Lower leg skin (tissue), 4 donors: ENCODE measurements at regions not wholly inside any gene's neighbourhood (a gene's known extent, or its start where the extent isn't known, plus 50 kb on each side); places are given as distances from the start of the nearest gene placed in this dataset.

Experiments
- DNase-seq, 2 donors: peaks; one replicate each; pipeline ENCODE4 v3.0.0-alpha.2; 2019; ENCODE audit warnings: low spot score in 2 of 2
- H3K4me3 ChIP-seq: fragments of 200-600 bp; sonication (generic); 2 replicates; pipeline ENCODE4 v1.5.1; 2017; ENCODE audit warnings: mild to moderate bottlenecking, low read depth; ENCODE audit not compliant: poor library complexity, severe bottlenecking
- POLR2A ChIP-seq, 2 donors: fragments of 450-650 bp; IDR thresholded peaks; one replicate each; pipeline ENCODE4 v1.6.1; 2016 to 2017; ENCODE audit warnings: antibody characterized with exemption in 2 of 2, mild to moderate bottlenecking in 1 of 2, moderate library complexity in 1 of 2
- WGBS, 2 donors: methylation state at CpG; one replicate each; pipeline ENCODE4 v1.1.5; 2018; 5-methylcytosine and 5-hydroxymethylcytosine counted together
- intact Hi-C: fragments of 100-400 bp; cut with DNase I; formaldehyde crosslinking; loops from one replicate; pipeline ENCODE4 v1.15.0; 2023; ENCODE audit warnings: low total_unique reads
- TF ChIP-seq, protein P1 (sequence below), 3 donors: fragments of 450-650 bp; IDR thresholded peaks; one replicate each; pipeline ENCODE4 v1.5.1; 2016; ENCODE audit warnings: antibody characterized with exemption in 3 of 3, mild to moderate bottlenecking in 3 of 3, moderate library complexity in 2 of 3

- WGBS, 2 donors, result 0 to 63% methylated on average over 2 of the region's 2 CpGs
- TF ChIP-seq, protein P1, sequence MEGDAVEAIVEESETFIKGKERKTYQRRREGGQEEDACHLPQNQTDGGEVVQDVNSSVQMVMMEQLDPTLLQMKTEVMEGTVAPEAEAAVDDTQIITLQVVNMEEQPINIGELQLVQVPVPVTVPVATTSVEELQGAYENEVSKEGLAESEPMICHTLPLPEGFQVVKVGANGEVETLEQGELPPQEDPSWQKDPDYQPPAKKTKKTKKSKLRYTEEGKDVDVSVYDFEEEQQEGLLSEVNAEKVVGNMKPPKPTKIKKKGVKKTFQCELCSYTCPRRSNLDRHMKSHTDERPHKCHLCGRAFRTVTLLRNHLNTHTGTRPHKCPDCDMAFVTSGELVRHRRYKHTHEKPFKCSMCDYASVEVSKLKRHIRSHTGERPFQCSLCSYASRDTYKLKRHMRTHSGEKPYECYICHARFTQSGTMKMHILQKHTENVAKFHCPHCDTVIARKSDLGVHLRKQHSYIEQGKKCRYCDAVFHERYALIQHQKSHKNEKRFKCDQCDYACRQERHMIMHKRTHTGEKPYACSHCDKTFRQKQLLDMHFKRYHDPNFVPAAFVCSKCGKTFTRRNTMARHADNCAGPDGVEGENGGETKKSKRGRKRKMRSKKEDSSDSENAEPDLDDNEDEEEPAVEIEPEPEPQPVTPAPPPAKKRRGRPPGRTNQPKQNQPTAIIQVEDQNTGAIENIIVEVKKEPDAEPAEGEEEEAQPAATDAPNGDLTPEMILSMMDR (IDR thresholded peaks at IDR 0.05), result no peak
- TF ChIP-seq POLR2A (IDR thresholded peaks at IDR 0.05), result no peak
Observed at GRCh38 chr18:45387229-45387628, 228.0 kb upstream of the SLC14A2 start.

DNA sequence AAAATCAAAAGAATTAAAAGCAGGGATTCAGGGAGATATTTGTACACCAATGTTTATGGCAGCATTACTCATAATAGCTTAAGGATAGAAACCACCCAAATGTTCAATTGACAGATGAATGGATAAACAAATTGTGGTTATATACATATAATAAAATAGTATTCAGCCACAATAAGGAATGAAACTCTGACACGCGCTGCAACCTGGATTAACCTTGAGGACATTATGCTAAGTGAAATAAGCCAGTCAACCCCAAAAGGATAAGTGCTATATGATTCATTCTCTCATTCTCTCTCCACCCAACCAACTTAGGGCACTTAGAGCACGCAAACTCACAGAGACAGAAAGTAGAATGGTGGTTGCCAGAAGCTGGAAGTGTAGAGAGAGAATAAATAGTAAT is 216.8 kb upstream of the SLC14A2 start:
- no peak overlapping the region for H3K4me3 ChIP-seq
- DNase-seq, result no peak
- intact Hi-C loops, result no loop called here
- 58 to 84% methylated on average over 3 of the region's 3 CpGs for WGBS, 2 donors
- no peak for TF ChIP-seq POLR2A (IDR thresholded peaks at IDR 0.05)

More at GRCh38 chr18:45387229-45387628, 228.0 kb upstream of the SLC14A2 start:
- DNase-seq, result no peak
- H3K4me3 ChIP-seq, result no peak overlapping the region
- intact Hi-C loops, result loop anchor here (10.0 kb wide), 1 partner anchor 112 kb away; no protein-coding TSS in a partner anchor

DNA sequence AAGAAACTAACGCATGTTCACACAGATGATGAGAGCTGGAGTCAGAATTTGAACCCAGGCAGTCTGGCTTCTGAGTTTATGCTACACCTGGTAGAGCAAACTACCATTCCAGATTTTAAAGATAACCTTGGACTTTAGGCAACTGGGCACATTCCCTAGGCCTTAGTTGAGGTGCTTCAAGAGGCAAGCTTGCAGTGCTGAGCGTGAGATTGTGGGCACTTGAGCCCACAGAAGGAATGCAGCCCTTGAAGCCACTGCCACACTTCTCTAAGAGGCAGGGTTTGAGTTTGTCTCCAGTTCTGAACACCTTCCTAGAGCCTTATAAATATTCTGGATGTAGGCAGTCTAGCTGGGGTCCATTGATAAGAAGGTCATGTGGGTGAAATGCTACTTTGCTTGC is 216.1 kb upstream of the SLC14A2 start:
- 94 to 98% methylated on average over 2 of the region's 2 CpGs for WGBS, 2 donors
- TF ChIP-seq POLR2A (IDR thresholded peaks at IDR 0.05), result no peak
- TF ChIP-seq, protein P1 (IDR thresholded peaks at IDR 0.05), result no peak
- H3K4me3 ChIP-seq, result no peak overlapping the region
- intact Hi-C loops, result no loop called here
- no peak for DNase-seq

GRCh38 chr18:45399643-45400042 is 215.6 kb upstream of the SLC14A2 start:
- TF ChIP-seq POLR2A (IDR thresholded peaks at IDR 0.05), result no peak
- TF ChIP-seq, protein P1 (IDR thresholded peaks at IDR 0.05), result no peak
- no peak overlapping the region for H3K4me3 ChIP-seq
- 65 to 68% methylated on average over 1 of the region's 1 CpG for WGBS, 2 donors
- intact Hi-C loops, result no loop called here
- no peak for DNase-seq

GRCh38 chr18:45402485-45403056 is 212.7 kb upstream of the SLC14A2 start:
- TF ChIP-seq, protein P1 (IDR thresholded peaks at IDR 0.05), result no peak
- no peak for TF ChIP-seq POLR2A (IDR thresholded peaks at IDR 0.05)
- DNase-seq, result no peak
- no peak overlapping the region for H3K4me3 ChIP-seq
- intact Hi-C loops, result no loop called here
- 85% methylated on average over 2 of the region's 2 CpGs for WGBS, 2 donors

- 94 to 95% methylated on average over 2 of the region's 2 CpGs for WGBS, 2 donors
- no peak overlapping the region for H3K4me3 ChIP-seq
- intact Hi-C loops, result no loop called here
- TF ChIP-seq, protein P1 (IDR thresholded peaks at IDR 0.05), result no peak
- no peak for TF ChIP-seq POLR2A (IDR thresholded peaks at IDR 0.05)
- DNase-seq, result no peak
Observed at GRCh38 chr18:45403341-45404049, 211.8 kb upstream of the SLC14A2 start.
